GM23338 (cell line): ENCODE measurements at regions not wholly inside any gene's neighbourhood (a gene's known extent, or its start where the extent isn't known, plus 50 kb on each side); places are given as distances from the start of the nearest gene placed in this dataset.

ENCODE experiments used
- ATAC-seq: fragments of 200-7000 bp; cut with Tn5 transposase; 3 replicates; pipeline ENCODE4 v1.9.1; 2020
- DNase-seq: peaks from one replicate; pipeline ENCODE4 v3.0.0-alpha.2; 2015; ENCODE audit warnings: low spot score
- H2AFZ ChIP-seq: fragments of 200-600 bp; sonication (generic); 2 replicates; pipeline ENCODE4 v1.8.0; 2016; ENCODE audit warnings: antibody characterized with exemption, mild to moderate bottlenecking, moderate library complexity
- H3F3A ChIP-seq: fragments of 200-600 bp; sonication (generic); replicated peaks from 2 replicates; pipeline ENCODE4 v1.8.0; 2017; ENCODE audit warnings: antibody characterized with exemption, mixed run types, low read depth
- H3K27ac ChIP-seq: fragments of 200-600 bp; sonication (generic); 2 replicates; pipeline ENCODE4 v1.6.1; 2016; ENCODE audit warnings: low read depth
- H3K27me3 ChIP-seq: fragments of 200-600 bp; sonication (generic); 2 replicates; pipeline ENCODE4 v1.8.0; 2016; ENCODE audit warnings: mild to moderate bottlenecking, mixed run types, moderate library complexity; ENCODE audit not compliant: insufficient read depth
- H3K36me3 ChIP-seq: fragments of 200-600 bp; sonication (generic); 2 replicates; pipeline ENCODE4 v1.8.0; 2016; ENCODE audit warnings: mild to moderate bottlenecking; ENCODE audit not compliant: insufficient read depth
- H3K4me1 ChIP-seq: fragments of 200-600 bp; sonication (generic); 2 replicates; pipeline ENCODE4 v1.8.0; 2016; ENCODE audit warnings: mild to moderate bottlenecking, moderate library complexity; ENCODE audit not compliant: insufficient read depth
- H3K4me2 ChIP-seq: fragments of 200-600 bp; sonication (generic); 2 replicates; pipeline ENCODE4 v1.7.1; 2017; ENCODE audit warnings: mixed run types
- H3K4me3 ChIP-seq: fragments of 200-600 bp; sonication (generic); 2 replicates; pipeline ENCODE4 v1.6.1; 2016; ENCODE audit warnings: mixed run types
- H3K79me2 ChIP-seq: fragments of 200-600 bp; sonication (generic); replicated peaks from 2 replicates; pipeline ENCODE4 v1.8.0; 2017; ENCODE audit warnings: mild to moderate bottlenecking; ENCODE audit not compliant: insufficient read depth
- H3K9me2 ChIP-seq: fragments of 200-600 bp; sonication (generic); 2 replicates; pipeline ENCODE4 v1.8.0; 2017; ENCODE audit not compliant: insufficient read depth
- H4K20me1 ChIP-seq: fragments of 200-600 bp; sonication (generic); replicated peaks from 2 replicates; pipeline ENCODE4 v1.8.0; 2017; ENCODE audit warnings: mild to moderate bottlenecking; ENCODE audit not compliant: insufficient read depth
- H3K27ac Mint-ChIP-seq: 2 replicates; pipeline ENCODE4 v1.8.0; 2020; ENCODE audit warnings: inconsistent platforms, mild to moderate bottlenecking, moderate library complexity, mixed read lengths
- H3K27me3 Mint-ChIP-seq: 3 replicates; pipeline ENCODE4 v1.8.0; 2022; ENCODE audit warnings: low read depth, mild to moderate bottlenecking, moderate library complexity, mixed read lengths, inconsistent platforms; ENCODE audit not compliant: insufficient read depth, poor library complexity
- H3K36me3 Mint-ChIP-seq: 3 replicates; pipeline ENCODE4 v1.8.0; 2021; ENCODE audit warnings: low read depth, mild to moderate bottlenecking, inconsistent platforms, moderate library complexity, mixed read lengths
- H3K4me1 Mint-ChIP-seq: 3 replicates; pipeline ENCODE4 v1.8.0; 2020; ENCODE audit warnings: mild to moderate bottlenecking, inconsistent platforms, mixed read lengths
- H3K4me3 Mint-ChIP-seq: 3 replicates; pipeline ENCODE4 v1.8.0; 2021; ENCODE audit warnings: moderate library complexity, mild to moderate bottlenecking, inconsistent platforms, mixed read lengths
- H3K9me3 Mint-ChIP-seq: 3 replicates; pipeline ENCODE4 v1.8.0; 2020; ENCODE audit warnings: moderate library complexity, mild to moderate bottlenecking, inconsistent platforms, mixed read lengths
- CREB1 ChIP-seq: fragments of 250-450 bp; sonication (Bioruptor Pico); IDR thresholded peaks from 2 replicates; pipeline ENCODE4 v1.5.0; 2020; ENCODE audit warnings: low read depth, mild to moderate bottlenecking, moderate library complexity
- ETS1 ChIP-seq: IDR thresholded peaks from 2 replicates; pipeline ENCODE4 v1.6.1; 2016; ENCODE audit warnings: antibody characterized with exemption
- EZH2 ChIP-seq: fragments of 200-600 bp; sonication (generic); IDR thresholded peaks from one replicate; pipeline ENCODE4 v1.8.0; 2017; ENCODE audit warnings: antibody characterized with exemption, mild to moderate bottlenecking, low read depth; ENCODE audit not compliant: unreplicated experiment
- NANOG ChIP-seq: IDR thresholded peaks from 2 replicates; pipeline ENCODE4 v1.6.1; 2016; ENCODE audit warnings: antibody characterized with exemption, borderline replicate concordance
- REST ChIP-seq: IDR thresholded peaks from one replicate; pipeline ENCODE4 v1.6.1; 2018; ENCODE audit warnings: antibody characterized with exemption; ENCODE audit not compliant: unreplicated experiment
- ZNF331 ChIP-seq: fragments of 250-450 bp; sonication (Bioruptor Pico); IDR thresholded peaks from 2 replicates; pipeline ENCODE4 v1.5.0; 2020; ENCODE audit warnings: low read depth, mild to moderate bottlenecking, moderate library complexity

- Histone ChIP-seq H3K79me2 (no peaks in the 10 kb centered on the region), H3K4me3 (no peak overlapping the region), H3F3A (no peaks in the 10 kb centered on the region), H3K9me2 (peaks cover 5% of the 10 kb centered on the region; the same call in 1 of the 2 replicates), H3K36me3 (no peaks in the 10 kb centered on the region), H4K20me1 (no peaks in the 10 kb centered on the region), H3K4me2 (no peak overlapping the region), H3K27ac (no peak overlapping the region), H2AFZ (no peak overlapping the region), H3K4me1 (no peaks in the 10 kb centered on the region), H3K27me3 (no peaks in the 10 kb centered on the region)
- ATAC-seq, result no peak
- TF ChIP-seq NANOG (no peak), ETS1 (no peak)
- no peaks in the 10 kb centered on the region for H3K36me3 Mint-ChIP-seq
- H3K4me3 Mint-ChIP-seq, result no peak overlapping the region
- no peak for DNase-seq
- no peak overlapping the region for H3K27ac Mint-ChIP-seq
- H3K27me3 Mint-ChIP-seq, result no peaks in the 10 kb centered on the region
- no peaks in the 10 kb centered on the region for H3K9me3 Mint-ChIP-seq
- no peaks in the 10 kb centered on the region for H3K4me1 Mint-ChIP-seq
Measured at GRCh38 chr2:198900141-198900540, 557.6 kb downstream of the SATB2 start.

DNA sequence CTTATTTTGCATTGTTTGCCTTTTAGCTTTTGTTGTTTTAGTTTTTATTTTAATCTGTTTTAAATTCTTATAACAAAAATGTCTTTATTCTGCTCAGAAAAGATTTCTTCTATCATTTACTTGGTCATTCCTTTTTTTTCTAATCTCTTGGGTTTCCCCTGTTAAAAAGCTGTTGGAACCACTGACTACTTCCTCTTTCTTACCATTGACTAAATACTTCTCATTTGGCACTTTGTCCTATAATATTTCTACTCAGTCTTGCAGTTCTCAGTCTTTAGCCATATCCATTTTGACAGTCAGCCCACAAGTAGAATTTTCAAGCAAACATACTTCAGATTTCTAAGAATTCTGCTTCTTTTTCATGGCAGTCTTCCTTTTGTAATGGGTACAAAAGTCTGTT is 567.2 kb downstream of the SATB2 start:
- ATAC-seq, result no peak

More for the DNA sequence above, 567.2 kb downstream of the SATB2 start:
- H3F3A ChIP-seq, result no peaks in the 10 kb centered on the region
- no peaks in the 10 kb centered on the region for H3K27me3 ChIP-seq
- H4K20me1 ChIP-seq, result no peaks in the 10 kb centered on the region
- no peak overlapping the region for H3K4me3 Mint-ChIP-seq
- H3K9me3 Mint-ChIP-seq, result no peaks in the 10 kb centered on the region
- no peaks in the 10 kb centered on the region for H3K4me1 ChIP-seq
- no peak overlapping the region for H3K27ac ChIP-seq
- DNase-seq, result no peak
- no peak overlapping the region for H3K4me3 ChIP-seq
- H3K79me2 ChIP-seq, result no peaks in the 10 kb centered on the region
- no peaks in the 10 kb centered on the region for H3K36me3 Mint-ChIP-seq
- no peaks in the 10 kb centered on the region for H3K36me3 ChIP-seq
- no peaks in the 10 kb centered on the region; the same call in 1 of the 2 replicates for H3K9me2 ChIP-seq
- H2AFZ ChIP-seq, result no peak overlapping the region
- H3K27me3 Mint-ChIP-seq, result no peaks in the 10 kb centered on the region
- no peak overlapping the region for H3K27ac Mint-ChIP-seq
- no peak overlapping the region for H3K4me2 ChIP-seq
- TF ChIP-seq CREB1 (CRISPR knock-in tag) (no peak), EZH2 (no peak), ZNF331 (CRISPR knock-in tag) (no peak), REST (no peak), ETS1 (no peak)
- H3K4me1 Mint-ChIP-seq, result no peaks in the 10 kb centered on the region
